GM21526 (cell line): ENCODE measurements at regions not wholly inside any gene's neighbourhood (a gene's known extent, or its start where the extent isn't known, plus 50 kb on each side); places are given as distances from the start of the nearest gene placed in this dataset.

Experiments used
- ATAC-seq: cut with Tn5 transposase; IDR thresholded peaks from one replicate; pipeline ENCODE4 v1.9.1; 2021; ENCODE audit warnings: moderate library complexity; ENCODE audit not compliant: unreplicated experiment, low FRiP score

DNA sequence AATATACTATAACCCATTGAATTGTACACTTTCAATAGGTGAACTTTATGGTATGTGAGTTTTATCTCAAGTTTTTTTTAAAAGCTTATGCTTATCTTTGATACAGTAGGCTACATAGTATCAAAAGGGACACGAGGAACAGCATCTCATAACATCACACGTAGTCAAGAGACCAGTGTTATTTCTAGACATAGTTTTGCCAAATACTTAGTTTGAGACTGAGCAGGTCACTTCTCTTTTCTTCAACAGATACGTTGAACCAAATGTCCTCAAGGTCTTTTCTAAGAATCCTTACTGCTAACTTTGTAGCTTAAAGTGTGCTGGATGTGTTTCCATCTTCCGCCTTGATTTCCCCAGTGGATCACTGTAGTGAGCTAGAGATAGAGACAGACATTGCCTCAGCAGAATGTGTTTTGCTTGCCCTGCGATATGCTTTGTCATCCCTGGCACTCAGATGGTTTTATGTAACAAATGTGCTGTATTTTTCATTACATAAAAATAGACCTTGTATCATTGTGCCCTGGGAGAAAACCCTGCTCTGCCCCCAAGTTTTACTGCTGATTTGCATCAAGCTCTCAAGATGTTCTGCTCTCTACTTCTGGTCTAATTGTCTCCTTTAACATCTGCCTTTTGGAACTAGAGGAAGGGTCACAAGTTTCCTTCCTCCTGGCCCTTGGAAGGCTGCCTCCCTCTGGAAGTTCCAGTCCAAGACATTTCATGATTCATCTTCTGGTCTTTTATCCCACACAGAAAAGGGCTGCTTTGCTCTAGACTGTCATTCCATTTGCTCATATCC is 426.4 kb upstream of the RGMA start:
- no peak for ATAC-seq

DNA sequence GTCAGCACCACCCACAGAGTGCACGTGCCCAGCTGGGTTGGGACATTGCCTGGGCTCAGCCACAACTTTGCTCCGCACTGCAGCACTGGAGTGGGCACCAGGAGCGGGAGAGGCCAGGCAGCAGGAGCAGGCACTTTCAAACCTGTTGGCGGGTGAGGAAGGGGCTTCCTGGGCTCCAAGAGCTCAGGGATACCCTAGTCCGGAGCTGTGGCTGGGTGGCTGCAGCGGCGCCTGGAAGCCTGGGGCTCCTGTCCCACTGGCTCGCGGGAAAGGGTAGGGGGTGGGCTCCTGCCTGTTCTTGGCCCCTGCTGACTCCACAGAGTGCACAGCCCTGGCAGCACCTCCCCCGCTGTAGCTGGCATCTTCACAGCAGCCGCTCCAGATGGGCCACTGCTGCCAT is 417.6 kb upstream of the RGMA start:
- no peak for ATAC-seq

DNA sequence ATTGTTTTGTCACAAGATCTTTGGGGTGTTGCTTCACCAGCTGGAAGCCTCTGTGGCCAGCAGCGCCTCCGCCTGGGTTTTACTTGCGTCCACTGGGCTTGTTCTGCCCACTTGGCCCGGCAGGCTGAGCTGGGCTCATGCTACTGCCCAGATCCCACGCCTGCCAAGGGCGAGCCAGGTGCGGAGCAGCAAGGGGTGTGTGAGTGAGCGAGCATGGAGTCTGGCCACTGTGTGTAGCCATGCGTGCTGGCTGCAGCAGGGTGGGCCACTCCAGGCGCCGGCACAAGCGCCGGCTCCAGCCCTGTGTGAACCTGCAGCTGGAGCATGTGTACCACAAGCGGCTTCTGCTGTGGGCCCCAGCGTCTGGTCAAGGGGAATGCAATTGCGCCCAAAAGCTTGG is 416.5 kb upstream of the RGMA start:
- ATAC-seq, result no peak

DNA sequence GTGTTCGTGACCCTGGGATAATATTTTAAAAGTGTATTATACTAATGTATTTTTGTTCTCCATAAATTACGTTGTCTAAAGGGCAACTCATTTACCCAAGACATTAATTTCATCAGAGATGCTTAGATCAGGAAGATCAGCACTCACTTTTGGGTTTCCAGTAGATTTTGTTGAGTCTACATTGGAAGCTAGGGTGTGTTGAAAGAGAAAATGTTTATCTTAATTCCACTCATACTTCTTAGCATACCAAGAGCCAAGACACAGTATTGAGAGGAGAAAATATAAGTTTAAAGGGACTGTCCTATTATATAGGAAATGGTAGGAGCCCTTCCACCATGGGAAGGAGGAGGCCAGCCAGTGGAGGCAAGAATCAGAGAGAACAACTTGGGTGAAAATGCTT is 412.9 kb upstream of the RGMA start:
- no peak for ATAC-seq

DNA sequence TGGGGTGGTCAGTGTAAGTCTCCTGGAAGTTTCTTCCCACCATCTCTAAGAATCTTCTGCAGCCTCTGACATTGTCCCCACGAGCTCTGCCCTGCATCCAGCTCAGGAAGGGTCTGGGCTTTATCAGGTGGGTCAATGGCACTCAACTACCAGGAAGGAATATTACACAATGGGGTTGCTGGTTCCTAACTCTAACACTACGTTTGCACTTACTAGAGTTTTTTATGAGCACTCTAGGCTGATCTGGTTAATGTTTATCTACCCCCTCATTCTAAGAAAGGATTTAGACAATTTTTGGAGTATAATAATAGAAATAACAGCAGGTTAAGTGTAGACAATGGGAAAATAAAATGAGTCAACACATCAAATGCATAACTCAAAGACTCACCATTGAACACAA is 411.1 kb upstream of the RGMA start:
- ATAC-seq, result no peak

DNA sequence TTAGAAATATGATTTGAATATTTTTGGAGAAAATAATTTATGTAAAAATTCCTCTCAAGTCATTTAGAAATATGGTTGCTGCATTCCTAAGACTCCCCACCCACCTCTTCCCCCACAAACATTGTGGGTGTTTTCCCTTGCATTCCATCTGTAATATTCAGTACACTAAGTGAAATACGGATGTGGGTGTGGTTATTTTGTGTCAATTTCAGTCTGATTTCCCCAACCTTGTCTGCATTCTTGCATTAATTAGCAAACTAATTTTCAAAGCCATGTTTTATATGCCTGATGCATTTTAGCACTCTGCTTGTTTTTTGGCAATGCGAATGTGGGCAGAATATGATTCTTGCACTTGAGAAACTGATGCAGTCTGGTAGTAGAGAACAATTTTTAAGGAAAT is 408.3 kb upstream of the RGMA start:
- ATAC-seq, result no peak

DNA sequence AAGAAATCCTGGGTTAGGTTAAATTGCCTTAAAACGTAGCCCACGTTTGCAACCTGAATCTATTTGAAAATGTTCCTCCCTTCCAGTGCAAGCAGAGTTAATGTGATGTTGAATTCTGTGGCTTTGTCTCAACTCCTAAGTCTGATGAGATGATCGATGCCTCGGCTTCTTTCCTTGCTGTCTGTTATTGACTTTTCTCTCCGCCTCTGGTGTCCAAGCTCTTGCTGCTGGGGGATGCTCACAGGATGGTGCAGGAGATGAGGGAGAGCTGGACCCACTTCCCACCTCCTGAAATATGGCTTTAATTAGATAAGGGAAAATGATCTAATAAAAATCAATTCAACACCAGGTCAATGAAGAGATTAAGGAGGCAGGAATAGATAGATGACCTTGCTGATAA is 407.9 kb upstream of the RGMA start:
- no peak for ATAC-seq

DNA sequence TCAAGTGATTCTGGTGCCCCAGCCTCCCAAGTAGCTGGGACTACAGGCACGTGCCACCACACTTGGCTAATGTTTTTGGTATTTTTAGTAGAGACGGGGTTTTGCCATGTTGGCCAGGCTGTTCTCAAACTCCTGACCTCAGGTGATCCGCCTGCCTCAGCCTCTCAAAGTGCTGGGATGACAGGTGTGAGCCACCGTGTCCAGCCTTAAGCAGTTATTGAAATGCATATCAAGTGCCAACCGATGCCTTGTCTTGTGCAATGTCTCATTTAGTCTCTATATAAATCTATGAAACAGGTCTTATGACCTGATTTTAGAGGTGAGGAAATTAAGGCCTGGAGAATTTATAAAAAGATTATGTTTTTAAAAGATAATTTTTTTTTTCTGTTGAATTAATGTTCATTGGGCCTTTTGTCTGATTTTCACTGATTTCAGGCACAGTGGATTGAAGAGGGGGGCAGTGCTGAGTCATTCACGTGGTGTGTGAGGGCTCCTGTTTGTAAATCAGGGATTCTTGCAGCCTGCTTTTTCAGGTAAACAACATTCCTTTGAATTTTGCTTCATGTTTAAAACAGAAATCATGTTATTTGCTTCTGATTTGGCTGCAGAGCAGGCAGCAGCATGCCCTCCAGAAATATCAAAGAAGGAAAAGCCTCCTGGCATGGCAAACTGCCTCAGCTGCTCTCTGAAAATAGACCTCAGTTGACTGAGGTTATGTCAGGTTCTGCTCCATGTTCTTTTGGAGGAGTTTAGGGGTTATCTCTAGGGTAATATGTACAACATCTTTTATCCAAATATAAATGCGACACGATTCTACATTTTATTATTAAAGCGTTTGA is 407.0 kb upstream of the RGMA start:
- ATAC-seq, result no peak

GRCh38 chr15:93493172-93493571 is 404.2 kb upstream of the RGMA start:
- ATAC-seq, result no peak

- no peak for ATAC-seq
Measured at GRCh38 chr15:93491291-93491690, 402.3 kb upstream of the RGMA start.

- no peak for ATAC-seq
Measured at GRCh38 chr15:93488296-93488713, 399.3 kb upstream of the RGMA start.

GRCh38 chr15:93486407-93487117 is 397.6 kb upstream of the RGMA start:
- ATAC-seq, result no peak

DNA sequence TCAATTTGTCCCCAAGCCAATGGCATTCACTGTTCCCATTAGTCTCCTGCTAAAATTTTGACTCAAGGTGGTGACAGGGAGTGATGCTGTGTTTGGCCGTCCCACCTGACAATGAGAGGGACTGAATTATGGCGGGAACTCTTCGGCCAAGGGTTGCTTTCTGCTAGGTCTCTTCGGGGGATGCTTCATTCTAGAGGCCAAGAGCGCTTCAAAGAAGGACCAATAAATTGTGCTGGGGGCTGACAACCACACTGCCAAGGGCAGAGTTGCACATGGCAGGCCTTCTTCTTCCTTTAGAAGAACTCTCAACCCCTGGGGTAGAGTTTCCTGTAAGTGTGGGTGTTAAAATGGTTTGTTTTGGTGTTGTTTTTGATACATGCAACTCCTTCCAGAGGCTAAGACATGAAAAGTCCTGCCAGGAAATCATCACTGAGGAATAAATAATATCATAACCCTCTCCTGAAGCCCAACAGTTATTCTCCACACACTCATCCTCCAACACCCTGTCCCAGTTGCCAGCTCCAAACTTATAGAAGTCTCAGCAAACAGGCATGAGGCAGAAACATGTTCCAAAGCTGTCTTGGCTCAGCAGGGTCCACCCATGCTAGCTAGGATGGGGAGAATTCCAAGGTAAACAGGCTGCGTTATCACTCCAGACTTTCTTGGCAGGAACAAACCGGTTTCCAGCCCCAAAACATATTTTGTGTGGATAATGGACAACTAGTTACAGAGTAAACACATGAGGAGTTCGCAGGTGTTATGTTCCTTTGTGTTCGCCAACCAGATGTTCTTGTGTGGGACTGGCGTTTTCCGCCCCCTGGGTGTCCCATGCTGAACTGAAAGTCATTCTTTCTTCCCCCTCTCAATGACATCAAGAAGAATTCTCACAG is 396.7 kb upstream of the RGMA start:
- ATAC-seq, result no peak

DNA sequence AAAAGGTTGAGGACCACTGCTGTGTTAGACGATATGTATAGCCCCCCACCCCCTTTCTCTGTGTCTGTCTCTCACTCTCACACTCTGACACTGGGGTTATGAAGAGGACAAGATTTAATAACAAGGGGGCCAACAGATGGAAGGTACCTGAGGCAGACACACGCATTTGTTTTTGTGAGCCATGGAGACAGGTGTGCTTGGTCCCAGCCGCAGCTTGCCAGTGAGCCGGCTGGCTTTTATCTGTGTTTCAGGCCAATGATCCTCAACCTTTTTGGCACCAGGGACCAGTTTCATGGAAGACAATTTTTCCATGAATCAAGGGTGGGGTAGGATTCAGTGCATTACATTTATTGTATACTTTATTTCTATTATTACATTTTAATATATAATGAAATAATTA is 394.9 kb upstream of the RGMA start:
- ATAC-seq, result no peak

- no peak for ATAC-seq
Measured at GRCh38 chr15:93482731-93483130, 393.7 kb upstream of the RGMA start.

DNA sequence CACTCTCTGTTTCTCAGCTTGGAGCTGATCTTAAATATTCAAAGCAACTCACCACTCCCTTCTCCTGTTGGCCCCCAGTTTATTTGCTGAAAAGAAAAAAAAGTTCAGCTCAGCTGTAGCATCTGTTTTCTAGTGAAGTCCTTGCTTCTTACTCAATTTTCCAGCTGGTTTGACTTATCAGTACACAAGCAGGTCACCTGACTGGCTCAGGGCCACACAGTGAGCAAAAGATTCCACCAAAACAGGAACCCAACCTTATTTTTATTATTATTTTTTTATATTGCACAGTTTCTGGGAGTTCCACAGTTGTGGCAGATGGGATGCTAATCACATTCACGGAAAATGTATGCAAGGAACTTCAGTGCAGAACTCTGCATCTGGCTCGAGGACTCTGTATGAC is 390.7 kb upstream of the RGMA start:
- ATAC-seq, result no peak

GRCh38 chr15:93478947-93479346 is 389.9 kb upstream of the RGMA start:
- ATAC-seq, result no peak

DNA sequence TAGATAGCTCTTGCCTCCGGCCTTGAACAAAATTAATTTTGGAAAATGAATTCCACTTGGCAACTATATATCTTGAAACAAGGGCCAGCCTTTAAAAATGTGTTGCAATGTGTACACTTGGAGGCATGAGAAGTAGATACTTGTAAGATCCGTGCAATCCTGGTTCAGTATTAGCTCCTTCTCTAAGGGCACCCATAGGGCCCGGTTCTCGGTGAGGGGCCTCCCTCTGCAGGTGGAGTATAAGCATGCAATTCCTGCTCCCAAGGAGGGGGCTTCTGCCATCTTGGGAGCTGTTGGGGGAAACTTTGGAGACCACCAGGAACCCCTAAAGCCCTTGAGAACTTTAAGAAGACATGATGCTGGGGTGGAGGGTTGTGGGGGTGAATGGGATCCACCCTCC is 388.7 kb upstream of the RGMA start:
- no peak for ATAC-seq

DNA sequence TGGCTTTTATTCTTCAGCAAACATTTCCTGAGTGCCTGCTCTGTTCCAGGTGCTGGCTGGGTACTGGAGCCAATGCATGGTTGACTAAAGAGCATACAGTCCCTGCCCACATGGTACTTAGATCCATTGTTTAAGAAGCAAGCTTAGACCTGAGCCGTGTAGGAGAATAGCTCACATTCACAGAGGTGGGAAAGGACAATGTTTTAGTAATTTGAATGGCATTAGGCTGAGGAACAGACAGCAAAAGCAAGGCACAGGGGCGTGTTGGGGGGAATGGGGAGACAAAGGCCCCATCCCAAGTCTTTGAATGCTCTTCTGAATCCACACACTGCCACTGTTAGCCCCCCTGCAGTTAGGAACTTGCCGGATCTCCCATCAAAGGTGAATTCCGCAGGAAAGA is 388.2 kb upstream of the RGMA start:
- no peak for ATAC-seq

- ATAC-seq, result no peak
Measured at GRCh38 chr15:93476491-93477177, 387.6 kb upstream of the RGMA start.
